ENCODE measurements at regions not wholly inside any gene's neighbourhood (a gene's known extent, or its start where the extent isn't known, plus 50 kb on each side); places are given as distances from the start of the nearest gene placed in this dataset.

DNA sequence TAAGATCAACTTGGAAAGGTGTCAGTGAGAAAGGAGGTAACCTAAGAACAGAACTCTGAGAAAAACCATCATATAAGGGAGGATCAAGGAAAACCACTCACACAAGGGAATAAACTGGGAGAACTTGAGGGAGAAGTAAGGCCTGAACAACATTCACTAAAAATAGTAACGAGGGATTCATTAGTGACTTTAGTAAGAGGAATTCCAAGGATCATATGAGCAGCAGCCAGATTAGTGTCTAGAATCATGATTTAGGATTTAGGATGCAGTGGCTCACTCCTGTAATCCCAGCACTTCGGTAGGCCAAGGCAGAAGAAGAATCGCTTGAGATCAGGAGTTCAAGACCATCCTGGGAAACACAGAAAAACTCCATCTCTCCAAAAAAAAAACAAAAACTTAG, 376.5 kb upstream of the MARCKS start:
- H3K4me1 Mint-ChIP-seq (ENCODE audit: low read depth), result no peaks in the 10 kb centered on the region
- no peak overlapping the region for H3K27ac Mint-ChIP-seq
- no peak overlapping the region for H3K4me3 Mint-ChIP-seq
- CTCF ChIA-PET, result no interaction called here
- no peak for DNase-seq
- no peaks in the 10 kb centered on the region for H3K27me3 Mint-ChIP-seq (ENCODE audit: low read depth)
- intact Hi-C loops (cut with micrococcal nuclease), result no loop called here
- no peaks in the 10 kb centered on the region for H3K9me3 Mint-ChIP-seq
- H3K36me3 Mint-ChIP-seq (ENCODE audit: low read depth), result no peaks in the 10 kb centered on the region

DNA sequence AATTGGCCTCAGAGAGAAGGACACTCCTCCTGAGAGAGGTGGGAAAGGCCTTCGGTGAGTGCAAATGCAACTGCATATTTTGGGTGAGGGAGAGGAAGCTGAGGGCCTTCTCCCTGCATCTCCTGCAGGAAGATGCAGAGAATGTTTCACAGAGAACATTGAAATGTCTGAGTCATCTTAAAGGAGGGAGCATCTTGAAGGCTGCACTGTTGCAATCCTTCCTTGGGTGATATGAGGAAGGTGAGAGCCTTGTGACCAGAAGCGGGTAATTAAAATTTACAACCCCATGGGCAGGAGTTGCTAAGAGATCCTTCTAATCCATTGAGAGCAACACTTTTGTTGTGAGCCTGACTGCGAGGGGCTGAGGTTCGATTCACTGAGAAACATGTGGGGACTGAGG, 375.7 kb upstream of the MARCKS start:
- no peak overlapping the region for H3K27ac Mint-ChIP-seq
- no peak for DNase-seq
- CTCF ChIA-PET, result interaction anchor here (1.2 kb wide), 1 partner anchor 175 kb away, joined by 3 read pairs; no protein-coding TSS in a partner anchor
- H3K36me3 Mint-ChIP-seq (ENCODE audit: low read depth), result no peaks in the 10 kb centered on the region
- no peak overlapping the region for H3K4me3 Mint-ChIP-seq
- intact Hi-C loops (cut with micrococcal nuclease), result no loop called here
- no peaks in the 10 kb centered on the region for H3K9me3 Mint-ChIP-seq
- no peaks in the 10 kb centered on the region for H3K4me1 Mint-ChIP-seq (ENCODE audit: low read depth)
- peaks cover 2% of the 10 kb centered on the region for H3K27me3 Mint-ChIP-seq (ENCODE audit: low read depth)

DNA sequence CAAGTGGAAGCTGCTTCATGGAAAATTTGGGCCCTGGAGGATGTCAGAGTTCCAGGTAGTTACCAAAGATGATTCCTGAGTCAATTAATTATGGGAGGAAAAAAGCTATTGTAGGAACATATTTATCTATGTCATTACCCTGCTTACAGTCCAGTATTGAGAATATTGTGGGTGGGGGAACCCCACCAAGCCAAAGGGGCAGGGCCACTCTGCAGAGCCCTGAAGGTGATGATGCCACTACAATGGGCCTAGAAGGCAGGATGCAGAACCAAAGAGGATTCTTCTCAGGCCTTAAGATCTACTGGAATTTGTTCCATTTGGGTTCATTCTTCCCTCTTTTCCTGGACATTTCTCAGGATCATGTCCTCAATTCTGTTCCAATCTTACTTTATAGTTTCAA, 375.2 kb upstream of the MARCKS start:
- CTCF ChIA-PET, result interaction anchor here (1.2 kb wide), 1 partner anchor 175 kb away, joined by 3 read pairs; no protein-coding TSS in a partner anchor
- no peaks in the 10 kb centered on the region for H3K9me3 Mint-ChIP-seq
- peaks cover 3% of the 10 kb centered on the region for H3K27me3 Mint-ChIP-seq (ENCODE audit: low read depth)
- intact Hi-C loops (cut with micrococcal nuclease), result no loop called here
- no peak overlapping the region for H3K4me3 Mint-ChIP-seq
- H3K36me3 Mint-ChIP-seq (ENCODE audit: low read depth), result no peaks in the 10 kb centered on the region
- DNase-seq, result no peak
- H3K27ac Mint-ChIP-seq, result no peak overlapping the region
- no peaks in the 10 kb centered on the region for H3K4me1 Mint-ChIP-seq (ENCODE audit: low read depth)

DNA sequence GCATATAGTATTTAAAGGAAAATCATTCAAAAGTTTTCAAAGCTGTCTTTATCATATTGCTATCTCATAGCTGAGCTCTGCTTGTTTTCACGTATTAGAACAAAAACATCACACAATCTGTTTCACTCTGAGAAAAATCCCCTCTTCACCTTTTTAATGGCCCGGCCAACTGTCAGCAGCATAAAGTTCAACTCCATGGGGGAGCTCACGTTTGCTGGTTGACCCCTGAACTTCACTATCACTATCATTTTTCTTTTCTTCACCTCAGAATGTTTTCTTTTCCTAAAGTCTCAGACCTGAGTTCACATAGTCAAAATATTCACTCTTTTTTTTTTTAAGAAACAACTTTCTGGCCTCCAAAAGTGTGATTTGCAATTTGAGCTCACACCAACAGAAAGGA, 374.4 kb upstream of the MARCKS start:
- no peak for DNase-seq
- Mint-ChIP-seq H3K9me3 (no peaks in the 10 kb centered on the region), H3K4me1 (ENCODE audit: low read depth) (no peaks in the 10 kb centered on the region), H3K4me3 (no peak overlapping the region), H3K36me3 (ENCODE audit: low read depth) (no peaks in the 10 kb centered on the region), H3K27me3 (ENCODE audit: low read depth) (peaks cover 3% of the 10 kb centered on the region), H3K27ac (no peak overlapping the region)
- CTCF ChIA-PET, result interaction anchor here (0.7 kb wide), 1 partner anchor 101 kb away, joined by 5 read pairs; no protein-coding TSS in a partner anchor
- intact Hi-C loops (cut with micrococcal nuclease), result no loop called here

GRCh38 chr6:113486199-113486598, 370.9 kb upstream of the MARCKS start:
- H3K27me3 Mint-ChIP-seq (ENCODE audit: low read depth), result peaks cover 3% of the 10 kb centered on the region
- intact Hi-C loops (cut with micrococcal nuclease), result no loop called here
- no peaks in the 10 kb centered on the region for H3K4me1 Mint-ChIP-seq (ENCODE audit: low read depth)
- H3K36me3 Mint-ChIP-seq (ENCODE audit: low read depth), result no peaks in the 10 kb centered on the region
- no peak overlapping the region for H3K4me3 Mint-ChIP-seq
- CTCF ChIA-PET, result no interaction called here
- no peaks in the 10 kb centered on the region for H3K9me3 Mint-ChIP-seq
- H3K27ac Mint-ChIP-seq, result no peak overlapping the region
- no peak for DNase-seq

DNA sequence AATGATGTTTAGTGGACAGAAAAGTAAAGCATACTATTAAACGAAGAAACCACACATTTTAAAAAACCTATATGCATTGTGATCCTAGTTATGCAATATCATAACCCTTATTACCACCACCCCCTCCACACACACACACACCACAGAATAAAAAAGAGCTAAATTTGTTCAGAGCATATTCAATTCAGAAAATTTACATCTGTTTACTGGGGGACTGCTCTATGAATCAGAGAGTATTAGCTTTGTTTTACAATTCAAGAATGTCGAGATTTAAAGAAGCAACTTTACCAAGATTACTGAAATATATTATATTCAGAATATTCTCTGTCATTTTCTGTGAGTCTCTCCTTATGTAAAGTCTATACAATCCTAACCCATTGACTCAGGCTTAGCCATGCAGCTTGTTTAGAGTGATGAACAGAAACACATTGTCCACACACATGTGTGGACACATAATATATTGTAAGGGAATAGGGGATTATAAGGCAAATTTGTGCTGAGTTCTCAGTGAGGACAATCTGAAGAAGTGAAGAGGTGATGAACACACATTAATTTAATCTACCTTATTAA, 369.6 kb upstream of the MARCKS start:
- no peak for DNase-seq
- Mint-ChIP-seq H3K4me3 (no peak overlapping the region), H3K4me1 (ENCODE audit: low read depth) (no peaks in the 10 kb centered on the region), H3K27me3 (ENCODE audit: low read depth) (peaks cover 3% of the 10 kb centered on the region), H3K36me3 (ENCODE audit: low read depth) (no peaks in the 10 kb centered on the region), H3K9me3 (no peaks in the 10 kb centered on the region), H3K27ac (no peak overlapping the region)
- CTCF ChIA-PET, result interaction anchor here (0.6 kb wide), 1 partner anchor 261 kb away, joined by 3 read pairs; no protein-coding TSS in a partner anchor
- intact Hi-C loops (cut with micrococcal nuclease), result no loop called here

GRCh38 chr6:113488061-113488460, 369.1 kb upstream of the MARCKS start:
- intact Hi-C loops (cut with micrococcal nuclease), result no loop called here
- H3K9me3 Mint-ChIP-seq, result no peaks in the 10 kb centered on the region
- no peak for DNase-seq
- H3K27me3 Mint-ChIP-seq (ENCODE audit: low read depth), result peaks cover 3% of the 10 kb centered on the region
- CTCF ChIA-PET, result no interaction called here
- no peak overlapping the region for H3K4me3 Mint-ChIP-seq
- H3K4me1 Mint-ChIP-seq (ENCODE audit: low read depth), result no peaks in the 10 kb centered on the region
- no peak overlapping the region for H3K27ac Mint-ChIP-seq
- H3K36me3 Mint-ChIP-seq (ENCODE audit: low read depth), result no peaks in the 10 kb centered on the region

- DNase-seq, result no peak
- Mint-ChIP-seq H3K4me3 (no peak overlapping the region), H3K27me3 (ENCODE audit: low read depth) (peaks cover 3% of the 10 kb centered on the region), H3K4me1 (ENCODE audit: low read depth) (no peaks in the 10 kb centered on the region), H3K27ac (no peak overlapping the region), H3K9me3 (no peaks in the 10 kb centered on the region), H3K36me3 (ENCODE audit: low read depth) (no peaks in the 10 kb centered on the region)
- intact Hi-C loops (cut with micrococcal nuclease), result no loop called here
- CTCF ChIA-PET, result interaction anchor here (0.6 kb wide), 1 partner anchor 54 kb away, joined by 3 read pairs; no protein-coding TSS in a partner anchor
Measured at GRCh38 chr6:113488812-113489685, 368.1 kb upstream of the MARCKS start.

- Mint-ChIP-seq H3K9me3 (no peaks in the 10 kb centered on the region), H3K4me1 (ENCODE audit: low read depth) (no peaks in the 10 kb centered on the region), H3K27me3 (ENCODE audit: low read depth) (peaks cover 3% of the 10 kb centered on the region), H3K4me3 (no peak overlapping the region), H3K27ac (no peak overlapping the region), H3K36me3 (ENCODE audit: low read depth) (no peaks in the 10 kb centered on the region)
- intact Hi-C loops (cut with micrococcal nuclease), result no loop called here
- CTCF ChIA-PET, result interaction anchor here (0.6 kb wide), 1 partner anchor 55 kb away, joined by 3 read pairs; no protein-coding TSS in a partner anchor
- no peak for DNase-seq
Measured at GRCh38 chr6:113489952-113490746, 367.0 kb upstream of the MARCKS start.

GRCh38 chr6:113491376-113491775, 365.8 kb upstream of the MARCKS start:
- Mint-ChIP-seq H3K27ac (no peak overlapping the region), H3K4me1 (ENCODE audit: low read depth) (no peaks in the 10 kb centered on the region), H3K4me3 (no peak overlapping the region), H3K9me3 (no peaks in the 10 kb centered on the region), H3K27me3 (ENCODE audit: low read depth) (peaks cover 3% of the 10 kb centered on the region), H3K36me3 (ENCODE audit: low read depth) (no peaks in the 10 kb centered on the region)
- CTCF ChIA-PET, result no interaction called here
- intact Hi-C loops (cut with micrococcal nuclease), result no loop called here
- DNase-seq, result no peak

DNA sequence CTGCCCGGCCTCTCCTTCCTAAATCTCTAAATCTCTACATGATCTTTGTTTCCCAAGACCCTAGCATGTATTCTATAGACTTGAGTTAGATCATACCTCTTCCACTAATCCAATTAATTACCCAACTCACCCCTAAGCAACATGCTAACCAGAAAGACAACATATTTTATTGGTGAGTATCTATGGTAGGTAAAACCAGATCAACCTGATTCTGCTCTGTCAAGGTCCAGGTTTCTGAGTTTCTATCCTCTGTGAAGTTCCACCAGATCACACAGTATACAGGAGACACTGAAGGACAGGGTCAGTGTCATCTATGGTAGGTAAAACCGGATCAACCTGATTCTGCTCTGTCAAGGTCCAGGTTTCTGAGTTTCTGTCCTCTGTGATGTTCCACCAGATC, 363.2 kb upstream of the MARCKS start:
- intact Hi-C loops (cut with micrococcal nuclease), result no loop called here
- CTCF ChIA-PET, result no interaction called here
- H3K9me3 Mint-ChIP-seq, result no peaks in the 10 kb centered on the region
- H3K27ac Mint-ChIP-seq, result no peak overlapping the region
- DNase-seq, result no peak
- no peaks in the 10 kb centered on the region for H3K4me1 Mint-ChIP-seq (ENCODE audit: low read depth)
- no peak overlapping the region for H3K4me3 Mint-ChIP-seq
- H3K36me3 Mint-ChIP-seq (ENCODE audit: low read depth), result no peaks in the 10 kb centered on the region
- no peaks in the 10 kb centered on the region for H3K27me3 Mint-ChIP-seq (ENCODE audit: low read depth)

GRCh38 chr6:113495521-113495920, 361.6 kb upstream of the MARCKS start:
- CTCF ChIA-PET, result no interaction called here
- no peak overlapping the region for H3K4me3 Mint-ChIP-seq
- no peaks in the 10 kb centered on the region for H3K9me3 Mint-ChIP-seq
- no peak overlapping the region for H3K27ac Mint-ChIP-seq
- no peaks in the 10 kb centered on the region for H3K4me1 Mint-ChIP-seq (ENCODE audit: low read depth)
- no peak for DNase-seq
- intact Hi-C loops (cut with micrococcal nuclease), result no loop called here
- H3K36me3 Mint-ChIP-seq (ENCODE audit: low read depth), result no peaks in the 10 kb centered on the region
- H3K27me3 Mint-ChIP-seq (ENCODE audit: low read depth), result no peaks in the 10 kb centered on the region

All from activated naive CD4-positive, alpha-beta T cell treated with anti-CD3 and anti-CD28 coated beads for 36 hours (primary cell).